PC-3 (cell line): ENCODE measurements at regions not wholly inside any gene's neighbourhood (a gene's known extent, or its start where the extent isn't known, plus 50 kb on each side); places are given as distances from the start of the nearest gene placed in this dataset.

ENCODE experiments used
- ATAC-seq: fragments of 200-7000 bp; cut with Tn5 transposase; 2 replicates; pipeline ENCODE4 v1.9.1; 2020; ENCODE audit warnings: mild to moderate bottlenecking, moderate library complexity
- BruUV-seq: library from RNA; stranded (reverse); fragments of 400-500 nt; replicated peaks from 2 replicates; lab custom pipeline; 2021; lab: Mats Ljungman, UMichigan
- CTCF ChIA-PET: fragments of 300-600 bp; sonication (Branson Sonifier 250); formaldehyde crosslinking; loops from one replicate; lab custom pipeline; 2022; ENCODE audit warnings: antibody characterized with exemption; lab: Charles Lee
- POLR2A ChIA-PET: fragments of 300-600 bp; sonication (Branson Sonifier 250); formaldehyde crosslinking; loops from one replicate; lab custom pipeline; 2022; ENCODE audit warnings: antibody characterized with exemption; ENCODE audit not compliant: unreplicated experiment; lab: Charles Lee
- DNase-seq: peaks from one replicate; pipeline ENCODE4 v3.0.0-alpha.2; 2015
- H2AFZ ChIP-seq: fragments of 300-600 bp; sonication (generic); 2 replicates; pipeline ENCODE4 v1.6.0; 2016; ENCODE audit warnings: antibody characterized with exemption, low read length
- H3F3A ChIP-seq: fragments of 300-600 bp; sonication (generic); one replicate; pipeline ENCODE4 v1.6.0; 2017; ENCODE audit warnings: antibody characterized with exemption, low read length, control low read depth, mild to moderate bottlenecking; ENCODE audit not compliant: unreplicated experiment
- H3K27ac ChIP-seq: fragments of 300-600 bp; sonication (generic); 2 replicates; pipeline ENCODE4 v1.5.1; 2016; ENCODE audit warnings: mild to moderate bottlenecking, low read length
- H3K27me3 ChIP-seq: fragments of 300-600 bp; sonication (generic); 2 replicates; pipeline ENCODE4 v1.6.1; 2016; ENCODE audit warnings: low read length, mixed read lengths
- H3K36me3 ChIP-seq: fragments of 300-600 bp; sonication (generic); 2 replicates; pipeline ENCODE4 v1.6.1; 2016; ENCODE audit warnings: low read depth, mixed run types, low read length, mixed read lengths
- H3K4me1 ChIP-seq: fragments of 300-600 bp; sonication (generic); 2 replicates; pipeline ENCODE4 v1.5.1; 2016; ENCODE audit warnings: low read length; ENCODE audit not compliant: insufficient read depth
- H3K4me2 ChIP-seq: fragments of 300-600 bp; sonication (generic); 2 replicates; pipeline ENCODE4 v1.6.0; 2016; ENCODE audit warnings: low read length
- H3K4me3 ChIP-seq: fragments of 300-600 bp; sonication (generic); 2 replicates; pipeline ENCODE4 v1.5.1; 2016; ENCODE audit warnings: mild to moderate bottlenecking, low read length, mixed read lengths
- H3K79me2 ChIP-seq: fragments of 300-600 bp; sonication (generic); 2 replicates; pipeline ENCODE4 v1.6.1; 2017; ENCODE audit warnings: low read length, mixed read lengths
- H3K9ac ChIP-seq: fragments of 300-600 bp; sonication (generic); 2 replicates; pipeline ENCODE4 v1.6.0; 2016; ENCODE audit warnings: mild to moderate bottlenecking, low read length
- H3K9me2 ChIP-seq: fragments of 300-600 bp; sonication (generic); replicated peaks from 2 replicates; pipeline ENCODE4 v1.6.1; 2016; ENCODE audit warnings: mixed run types, low read length, mixed read lengths
- H3K9me3 ChIP-seq: fragments of 300-600 bp; sonication (generic); 2 replicates; pipeline ENCODE4 v1.6.1; 2016; ENCODE audit warnings: low read length, mixed read lengths
- H4K20me1 ChIP-seq: fragments of 300-600 bp; sonication (generic); 2 replicates; pipeline ENCODE4 v1.6.1; 2016; ENCODE audit warnings: low read length, mixed read lengths
- EZH2 ChIP-seq: fragments of 300-600 bp; sonication (generic); IDR thresholded peaks from one replicate; pipeline ENCODE4 v1.6.1; 2017; ENCODE audit warnings: antibody characterized with exemption, mild to moderate bottlenecking, low read length; ENCODE audit not compliant: unreplicated experiment
- EZH2phosphoT487 ChIP-seq: fragments of 300-600 bp; sonication (generic); IDR thresholded peaks from 2 replicates; pipeline ENCODE4 v1.6.1; 2018; ENCODE audit warnings: mild to moderate bottlenecking, antibody characterized with exemption, low read length, borderline replicate concordance
- intact Hi-C: fragments of 100-400 bp; cut with micrococcal nuclease; formaldehyde crosslinking; loops from 2 replicates; pipeline ENCODE4 v1.9.0; 2023
- TF ChIP-seq, protein P1 (sequence below): fragments of 300-600 bp; sonication (generic); conservative IDR thresholded peaks from 2 replicates; pipeline ENCODE4 v1.5.1; 2017; ENCODE audit warnings: antibody characterized with exemption, low read depth, mild to moderate bottlenecking, low read length

- no peak overlapping the region for H2AFZ ChIP-seq
- no peaks in the 10 kb centered on the region for H3K36me3 ChIP-seq
- no peak overlapping the region for H3K9ac ChIP-seq
- H3F3A ChIP-seq, result no peaks in the 10 kb centered on the region
- H3K4me3 ChIP-seq, result no peak overlapping the region
- DNase-seq (peak; percentile 29), ATAC-seq (no peak)
- ChIA-PET POLR2A (no interaction called here), CTCF (no interaction called here)
- H3K4me1 ChIP-seq, result no peaks in the 10 kb centered on the region; the same call in 1 of the 2 replicates
- intact Hi-C loops, result loop anchor here (5.0 kb wide), 1 partner anchor 144 kb away; no protein-coding TSS in a partner anchor
- no peaks in the 10 kb centered on the region for H3K9me3 ChIP-seq
- BruUV-seq, result no TSS peak
- H3K27ac ChIP-seq, result no peak overlapping the region
- H3K79me2 ChIP-seq, result no peaks in the 10 kb centered on the region
- peaks cover 6% of the 10 kb centered on the region; the same call in 1 of the 2 replicates for H3K27me3 ChIP-seq
- TF ChIP-seq EZH2 (no peak), EZH2phosphoT487 (no peak)
- TF ChIP-seq, protein P1, sequence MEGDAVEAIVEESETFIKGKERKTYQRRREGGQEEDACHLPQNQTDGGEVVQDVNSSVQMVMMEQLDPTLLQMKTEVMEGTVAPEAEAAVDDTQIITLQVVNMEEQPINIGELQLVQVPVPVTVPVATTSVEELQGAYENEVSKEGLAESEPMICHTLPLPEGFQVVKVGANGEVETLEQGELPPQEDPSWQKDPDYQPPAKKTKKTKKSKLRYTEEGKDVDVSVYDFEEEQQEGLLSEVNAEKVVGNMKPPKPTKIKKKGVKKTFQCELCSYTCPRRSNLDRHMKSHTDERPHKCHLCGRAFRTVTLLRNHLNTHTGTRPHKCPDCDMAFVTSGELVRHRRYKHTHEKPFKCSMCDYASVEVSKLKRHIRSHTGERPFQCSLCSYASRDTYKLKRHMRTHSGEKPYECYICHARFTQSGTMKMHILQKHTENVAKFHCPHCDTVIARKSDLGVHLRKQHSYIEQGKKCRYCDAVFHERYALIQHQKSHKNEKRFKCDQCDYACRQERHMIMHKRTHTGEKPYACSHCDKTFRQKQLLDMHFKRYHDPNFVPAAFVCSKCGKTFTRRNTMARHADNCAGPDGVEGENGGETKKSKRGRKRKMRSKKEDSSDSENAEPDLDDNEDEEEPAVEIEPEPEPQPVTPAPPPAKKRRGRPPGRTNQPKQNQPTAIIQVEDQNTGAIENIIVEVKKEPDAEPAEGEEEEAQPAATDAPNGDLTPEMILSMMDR, result peak; percentile 65
- no peaks in the 10 kb centered on the region for H4K20me1 ChIP-seq
- H3K9me2 ChIP-seq, result no peaks in the 10 kb centered on the region
- H3K4me2 ChIP-seq, result no peak overlapping the region
These were observed 52.1 kb downstream of the CYRIA start for GRCh38 chr2:16613539-16614011.

GRCh38 chr2:16612490-16612889 is 53.1 kb downstream of the CYRIA start:
- intact Hi-C loops, result loop anchor here (5.0 kb wide), 1 partner anchor 145 kb away; no protein-coding TSS in a partner anchor
- Histone ChIP-seq H3K36me3 (no peaks in the 10 kb centered on the region), H3K9me2 (no peaks in the 10 kb centered on the region), H3K4me3 (no peak overlapping the region), H3F3A (no peaks in the 10 kb centered on the region), H3K27me3 (peaks cover 6% of the 10 kb centered on the region; the same call in 1 of the 2 replicates), H3K9me3 (no peaks in the 10 kb centered on the region), H4K20me1 (no peaks in the 10 kb centered on the region), H3K9ac (no peak overlapping the region), H3K4me2 (no peak overlapping the region), H3K27ac (no peak overlapping the region), H2AFZ (no peak overlapping the region), H3K4me1 (no peaks in the 10 kb centered on the region; the same call in 1 of the 2 replicates), H3K79me2 (no peaks in the 10 kb centered on the region)
- TF ChIP-seq, protein P1, result no peak
- TF ChIP-seq EZH2, result no peak
- TF ChIP-seq EZH2phosphoT487, result no peak
- ChIA-PET POLR2A (no interaction called here), CTCF (no interaction called here)
- no peak for ATAC-seq
- DNase-seq, result no peak
- BruUV-seq, result no TSS peak

DNA sequence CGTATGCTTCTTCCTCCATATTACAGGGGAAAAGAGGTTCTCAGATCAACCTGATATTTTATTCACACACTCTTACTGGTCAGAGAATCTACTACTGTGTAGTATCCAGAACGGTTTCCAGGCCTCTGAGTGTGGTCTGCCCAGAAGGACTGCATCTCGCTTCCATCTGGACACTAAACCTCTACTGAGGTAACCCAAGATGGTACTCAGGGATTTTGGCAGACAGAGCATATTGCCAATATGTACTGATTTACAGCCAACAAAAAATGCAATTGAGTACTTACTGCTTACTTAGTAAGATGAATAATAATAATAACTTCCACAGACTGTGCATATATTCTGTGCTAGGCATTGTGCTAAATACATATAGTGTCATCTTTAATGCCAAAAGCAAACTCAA is 55.8 kb downstream of the CYRIA start:
- H3K27ac ChIP-seq, result no peak overlapping the region
- H3K9me2 ChIP-seq, result no peaks in the 10 kb centered on the region
- H3K9me3 ChIP-seq, result no peaks in the 10 kb centered on the region
- H2AFZ ChIP-seq, result no peak overlapping the region
- no peak for TF ChIP-seq EZH2
- no peak for TF ChIP-seq EZH2phosphoT487
- TF ChIP-seq, protein P1, result no peak
- BruUV-seq, result no TSS peak
- no peaks in the 10 kb centered on the region for H3K36me3 ChIP-seq
- no peak overlapping the region for H3K4me2 ChIP-seq
- H3F3A ChIP-seq, result no peaks in the 10 kb centered on the region
- POLR2A ChIA-PET, result no interaction called here
- no peaks in the 10 kb centered on the region; the same call in 1 of the 2 replicates for H3K4me1 ChIP-seq
- no peak overlapping the region for H3K4me3 ChIP-seq
- DNase-seq (no peak), ATAC-seq (no peak)
- 0 out of 2 replicates have a peak, but pooled peaks cover 6% of the 10 kb centered on the region for H3K27me3 ChIP-seq
- no peaks in the 10 kb centered on the region for H3K79me2 ChIP-seq
- intact Hi-C loops, result loop anchor here (5.0 kb wide), 1 partner anchor 148 kb away; no protein-coding TSS in a partner anchor
- no peak overlapping the region for H3K9ac ChIP-seq
- CTCF ChIA-PET, result no interaction called here
- H4K20me1 ChIP-seq, result no peaks in the 10 kb centered on the region
